ENCODE measurements at regions not wholly inside any gene's neighbourhood (a gene's known extent, or its start where the extent isn't known, plus 50 kb on each side); places are given as distances from the start of the nearest gene placed in this dataset.

- peak overlapping the region; percentile 63 for H3K4me3 ChIP-seq
- H3K9me3 ChIP-seq (replicated peaks), result no peaks in the 10 kb centered on the region
- intact Hi-C loops (cut with micrococcal nuclease), result no loop called here
- H3K27ac ChIP-seq (replicated peaks), result peak overlapping the region; percentile 79
- peaks cover 46% of the 10 kb centered on the region for H3K4me1 ChIP-seq
- no peaks in the 10 kb centered on the region for H3K27me3 ChIP-seq (ENCODE audit: low read depth)
- no peaks in the 10 kb centered on the region for H3K36me3 ChIP-seq
- no peak for DNase-seq
- TF ChIP-seq, protein P1, sequence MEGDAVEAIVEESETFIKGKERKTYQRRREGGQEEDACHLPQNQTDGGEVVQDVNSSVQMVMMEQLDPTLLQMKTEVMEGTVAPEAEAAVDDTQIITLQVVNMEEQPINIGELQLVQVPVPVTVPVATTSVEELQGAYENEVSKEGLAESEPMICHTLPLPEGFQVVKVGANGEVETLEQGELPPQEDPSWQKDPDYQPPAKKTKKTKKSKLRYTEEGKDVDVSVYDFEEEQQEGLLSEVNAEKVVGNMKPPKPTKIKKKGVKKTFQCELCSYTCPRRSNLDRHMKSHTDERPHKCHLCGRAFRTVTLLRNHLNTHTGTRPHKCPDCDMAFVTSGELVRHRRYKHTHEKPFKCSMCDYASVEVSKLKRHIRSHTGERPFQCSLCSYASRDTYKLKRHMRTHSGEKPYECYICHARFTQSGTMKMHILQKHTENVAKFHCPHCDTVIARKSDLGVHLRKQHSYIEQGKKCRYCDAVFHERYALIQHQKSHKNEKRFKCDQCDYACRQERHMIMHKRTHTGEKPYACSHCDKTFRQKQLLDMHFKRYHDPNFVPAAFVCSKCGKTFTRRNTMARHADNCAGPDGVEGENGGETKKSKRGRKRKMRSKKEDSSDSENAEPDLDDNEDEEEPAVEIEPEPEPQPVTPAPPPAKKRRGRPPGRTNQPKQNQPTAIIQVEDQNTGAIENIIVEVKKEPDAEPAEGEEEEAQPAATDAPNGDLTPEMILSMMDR (IDR thresholded peaks at IDR 0.05; ENCODE audit: borderline replicate concordance), result no peak
Measured at GRCh38 chr18:64991102-64991501, 759.7 kb upstream of the CDH7 start.

DNA sequence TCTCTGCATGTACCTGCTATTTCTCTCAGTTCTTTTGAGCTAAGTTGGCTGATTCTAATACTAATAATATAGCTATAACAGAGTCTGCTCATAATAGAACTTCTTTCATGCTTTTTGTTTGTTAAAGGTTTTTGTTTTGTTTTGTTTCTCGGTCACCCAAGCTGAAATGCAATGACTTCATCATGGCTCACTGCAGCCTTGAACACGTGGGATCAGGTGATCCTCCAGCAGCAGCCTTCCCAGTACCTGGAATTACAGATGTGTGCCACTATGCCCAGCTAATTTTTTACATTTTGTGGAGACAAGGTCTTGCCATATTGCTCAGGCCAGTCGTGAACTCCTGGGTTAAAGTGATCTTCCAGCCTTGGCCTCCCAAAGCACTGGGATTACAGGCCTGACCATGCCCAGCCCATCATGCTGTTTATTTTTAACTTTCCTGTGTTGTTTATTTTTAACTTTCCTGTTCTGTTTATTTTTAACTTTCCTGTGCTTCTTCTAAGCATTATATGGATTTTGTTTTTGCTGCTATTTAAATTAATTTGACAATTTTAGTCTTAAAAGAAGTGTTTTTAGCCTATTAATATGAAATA lies 763.8 kb upstream of the CDH7 start:
- DNase-seq, result no peak
- intact Hi-C loops (cut with micrococcal nuclease), result no loop called here

GRCh38 chr18:64983497-64984238 lies 767.1 kb upstream of the CDH7 start:
- no peak overlapping the region for H3K4me3 ChIP-seq
- DNase-seq, result no peak
- peak overlapping the region; percentile 48 for H3K27ac ChIP-seq (replicated peaks)
- peaks cover 60% of the 10 kb centered on the region for H3K4me1 ChIP-seq
- intact Hi-C loops (cut with micrococcal nuclease), result no loop called here
- no peaks in the 10 kb centered on the region for H3K9me3 ChIP-seq (replicated peaks)
- H3K27me3 ChIP-seq (ENCODE audit: low read depth), result no peaks in the 10 kb centered on the region
- no peaks in the 10 kb centered on the region for H3K36me3 ChIP-seq
- TF ChIP-seq, protein P1 (IDR thresholded peaks at IDR 0.05; ENCODE audit: borderline replicate concordance), result no peak

More for the DNA sequence above, 763.8 kb upstream of the CDH7 start:
- Histone ChIP-seq H3K4me3 (no peak overlapping the region), H3K27ac (replicated peaks) (peak overlapping the region; percentile 42), H3K27me3 (ENCODE audit: low read depth) (no peaks in the 10 kb centered on the region), H3K36me3 (no peaks in the 10 kb centered on the region), H3K9me3 (replicated peaks) (no peaks in the 10 kb centered on the region), H3K4me1 (peaks cover 62% of the 10 kb centered on the region)
- TF ChIP-seq, protein P1 (IDR thresholded peaks at IDR 0.05; ENCODE audit: borderline replicate concordance), result no peak

- Histone ChIP-seq H3K27me3 (ENCODE audit: low read depth) (no peaks in the 10 kb centered on the region), H3K4me1 (peaks cover 49% of the 10 kb centered on the region), H3K36me3 (no peaks in the 10 kb centered on the region), H3K9me3 (replicated peaks) (no peaks in the 10 kb centered on the region), H3K4me3 (no peak overlapping the region), H3K27ac (replicated peaks) (peak overlapping the region; percentile 48)
- no peak for DNase-seq
- intact Hi-C loops (cut with micrococcal nuclease), result no loop called here
- TF ChIP-seq, protein P1 (IDR thresholded peaks at IDR 0.05; ENCODE audit: borderline replicate concordance), result no peak
Measured at GRCh38 chr18:64982414-64983055, 768.3 kb upstream of the CDH7 start.

DNA sequence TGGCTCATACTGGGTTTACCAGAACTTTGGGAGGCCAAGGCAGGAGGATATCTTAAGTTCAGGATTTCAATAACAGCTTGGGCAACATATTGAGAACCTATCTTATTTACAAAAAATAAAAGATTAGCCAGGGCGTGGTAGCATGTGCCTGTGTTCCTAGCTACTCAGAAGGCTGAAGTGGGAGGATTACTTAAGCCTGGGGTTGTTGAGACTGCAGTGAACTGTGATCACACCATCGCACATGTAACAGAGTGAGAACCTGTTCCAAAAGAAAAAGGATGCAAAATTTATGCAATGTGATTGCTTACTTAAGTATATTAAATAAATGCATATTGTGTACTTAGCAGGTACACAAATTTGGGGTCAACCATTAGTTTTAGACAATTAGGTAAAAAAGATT lies 768.9 kb upstream of the CDH7 start:
- intact Hi-C loops (cut with micrococcal nuclease), result no loop called here
- no peaks in the 10 kb centered on the region for H3K36me3 ChIP-seq
- no peak overlapping the region for H3K27ac ChIP-seq (replicated peaks)
- no peak for DNase-seq
- H3K9me3 ChIP-seq (replicated peaks), result no peaks in the 10 kb centered on the region
- H3K4me1 ChIP-seq, result peaks cover 44% of the 10 kb centered on the region
- TF ChIP-seq, protein P1 (IDR thresholded peaks at IDR 0.05; ENCODE audit: borderline replicate concordance), result no peak
- no peaks in the 10 kb centered on the region for H3K27me3 ChIP-seq (ENCODE audit: low read depth)
- no peak overlapping the region for H3K4me3 ChIP-seq
